Mesenchymal stem cell (in vitro differentiated cells and primary cell): ENCODE measurements at regions not wholly inside any gene's neighbourhood (a gene's known extent, or its start where the extent isn't known, plus 50 kb on each side); places are given as distances from the start of the nearest gene placed in this dataset.

Experiments
- DNase-seq: peaks from one replicate; pipeline ENCODE4 v3.0.0-alpha.2; 2013
- H2AFZ ChIP-seq: one replicate; pipeline ENCODE4 v1.6.1; 2013; ENCODE audit warnings: low read depth, mild to moderate bottlenecking, control low read depth, inconsistent platforms, low read length, moderate library complexity
- H2AK5ac ChIP-seq: 2 replicates; pipeline ENCODE4 v1.6.1; 2013; ENCODE audit warnings: low read length, moderate library complexity, mild to moderate bottlenecking, inconsistent platforms; ENCODE audit not compliant: severe bottlenecking
- H2BK120ac ChIP-seq: one replicate; pipeline ENCODE4 v1.6.1; 2013; ENCODE audit warnings: low read depth, mild to moderate bottlenecking, inconsistent platforms, low read length, moderate library complexity
- H2BK12ac ChIP-seq, 2 experiments: one replicate each; pipeline ENCODE4 v1.6.1; 2013; ENCODE audit warnings: inconsistent platforms in 2 of 2, low read length in 2 of 2, mild to moderate bottlenecking in 2 of 2, moderate library complexity in 2 of 2, control low read depth in 1 of 2
- H2BK15ac ChIP-seq: one replicate; pipeline ENCODE4 v1.6.1; 2013; ENCODE audit warnings: mild to moderate bottlenecking, low read depth, inconsistent platforms; ENCODE audit not compliant: poor library complexity, severe bottlenecking
- H2BK5ac ChIP-seq: 2 replicates; pipeline ENCODE4 v1.6.1; 2013; ENCODE audit warnings: low read depth, mild to moderate bottlenecking, low read length, control low read depth, inconsistent platforms; ENCODE audit not compliant: poor library complexity, severe bottlenecking
- H3K14ac ChIP-seq, 2 experiments: one replicate each; pipeline ENCODE4 v1.6.1; 2013; ENCODE audit warnings: inconsistent platforms in 2 of 2, low read length in 2 of 2, control low read depth in 1 of 2, mild to moderate bottlenecking in 1 of 2, moderate library complexity in 1 of 2
- H3K18ac ChIP-seq, 2 experiments: one replicate each; pipeline ENCODE4 v1.6.1; 2013; ENCODE audit warnings: inconsistent platforms in 2 of 2, low read length in 2 of 2, control low read depth in 1 of 2, low read depth in 1 of 2, mild to moderate bottlenecking in 1 of 2
- H3K23ac ChIP-seq, 2 experiments: one replicate each; pipeline ENCODE4 v1.6.1; 2013; ENCODE audit warnings: inconsistent platforms in 2 of 2, low read length in 2 of 2, mild to moderate bottlenecking in 2 of 2, moderate library complexity in 2 of 2, control low read depth in 1 of 2
- H3K27ac ChIP-seq: 2 replicates; pipeline ENCODE4 v1.5.1; 2013; ENCODE audit warnings: mild to moderate bottlenecking, moderate library complexity, low read length, control low read depth, inconsistent platforms; ENCODE audit not compliant: poor library complexity, severe bottlenecking
- H3K27me3 ChIP-seq, 2 experiments: 2 replicates each; pipeline versions ENCODE4 v1.6.1 to v1.7.0; 2013; ENCODE audit warnings: low read length in 2 of 2, mild to moderate bottlenecking in 2 of 2, moderate library complexity in 2 of 2, control low read depth in 1 of 2, inconsistent platforms in 1 of 2; ENCODE audit not compliant: control insufficient read depth in 1 of 2, insufficient read depth in 1 of 2
- H3K36me3 ChIP-seq, 2 experiments: 2 replicates each; pipeline versions ENCODE4 v1.6.1 to v1.7.0; 2013; ENCODE audit warnings: low read length in 2 of 2, control low read depth in 1 of 2, inconsistent platforms in 1 of 2, low read depth in 1 of 2, mild to moderate bottlenecking in 1 of 2; ENCODE audit not compliant: insufficient read depth in 2 of 2, control insufficient read depth in 1 of 2
- H3K4ac ChIP-seq, 2 experiments: one replicate each; pipeline ENCODE4 v1.6.1; 2013; ENCODE audit warnings: inconsistent platforms in 2 of 2, low read length in 2 of 2, mild to moderate bottlenecking in 2 of 2, moderate library complexity in 2 of 2, control low read depth in 1 of 2, low read depth in 1 of 2
- H3K4me1 ChIP-seq: 2 replicates; pipeline ENCODE4 v1.6.1; 2013; ENCODE audit warnings: low read depth, low read length, control low read depth; ENCODE audit not compliant: control insufficient read depth, insufficient read depth
- H3K4me2 ChIP-seq: 2 replicates; pipeline ENCODE4 v1.6.1; 2013; ENCODE audit warnings: low read length, mild to moderate bottlenecking, inconsistent platforms; ENCODE audit not compliant: poor library complexity, severe bottlenecking
- H3K4me3 ChIP-seq, 2 experiments: 2 replicates each; pipeline versions ENCODE4 v1.5.1 to v1.7.0; 2013; ENCODE audit warnings: low read length in 2 of 2, mild to moderate bottlenecking in 2 of 2, control low read depth in 1 of 2, low read depth in 1 of 2; ENCODE audit not compliant: insufficient read depth in 1 of 2
- H3K79me1 ChIP-seq: replicated peaks from 2 replicates; pipeline ENCODE4 v1.6.1; 2013; ENCODE audit warnings: mild to moderate bottlenecking, control low read depth, low read length, inconsistent platforms; ENCODE audit not compliant: poor library complexity, severe bottlenecking
- H3K9ac ChIP-seq: 2 replicates; pipeline ENCODE4 v1.7.0; 2013; ENCODE audit warnings: mild to moderate bottlenecking, low read length, moderate library complexity
- H3K9me3 ChIP-seq: 2 replicates; pipeline ENCODE4 v1.7.0; 2013; ENCODE audit warnings: mild to moderate bottlenecking, low read length; ENCODE audit not compliant: control insufficient read depth
- H4K8ac ChIP-seq: one replicate; pipeline ENCODE4 v1.6.1; 2013; ENCODE audit warnings: inconsistent platforms, mild to moderate bottlenecking, low read length, moderate library complexity
- H4K91ac ChIP-seq: one replicate; pipeline ENCODE4 v1.6.1; 2013; ENCODE audit warnings: mild to moderate bottlenecking, low read length, inconsistent platforms
- WGBS: methylation state at CpG from one replicate; pipeline ENCODE4 v1.1.7; 2013; ENCODE audit warnings: mixed read lengths; 5-methylcytosine and 5-hydroxymethylcytosine counted together

GRCh38 chr12:95358111-95359083, 115.6 kb upstream of the METAP2 start:
- H2AK5ac ChIP-seq, result no peak overlapping the region
- no peak overlapping the region for H3K14ac ChIP-seq
- no peak overlapping the region for H3K18ac ChIP-seq
- no peak overlapping the region for H2BK15ac ChIP-seq
- WGBS, result 92% methylated on average over 10 of the region's 11 CpGs
- H3K27me3 ChIP-seq, result no peaks in the 10 kb centered on the region
- H3K36me3 ChIP-seq, result no peaks in the 10 kb centered on the region
- H4K8ac ChIP-seq, result peak overlapping the region; percentile 52
- no peak overlapping the region for H4K91ac ChIP-seq
- H2BK12ac ChIP-seq, result no peak overlapping the region
- H2BK120ac ChIP-seq, result peak overlapping the region; percentile 15
- peak overlapping the region; percentile 47 for H2AFZ ChIP-seq
- H3K4me1 ChIP-seq, result no peaks in the 10 kb centered on the region
- H3K79me1 ChIP-seq, result no peaks in the 10 kb centered on the region
- no peak overlapping the region for H3K4ac ChIP-seq
- H3K9ac ChIP-seq, result no peak overlapping the region
- H3K4me3 ChIP-seq, result no peak overlapping the region
- H3K23ac ChIP-seq, result no peak overlapping the region
- peak; percentile 36 for DNase-seq
- H2BK5ac ChIP-seq, result no peak overlapping the region
- H3K27ac ChIP-seq, result no peak overlapping the region
- H3K9me3 ChIP-seq, result no peaks in the 10 kb centered on the region
- no peak overlapping the region for H3K4me2 ChIP-seq

GRCh38 chr12:95365912-95366311, 108.0 kb upstream of the METAP2 start:
- 65% methylated on average over 2 of the region's 2 CpGs for WGBS
- Histone ChIP-seq H3K4me3 (no peak overlapping the region), H3K4me1 (no peaks in the 10 kb centered on the region)

GRCh38 chr12:95368931-95369330, 105.0 kb upstream of the METAP2 start:
- Histone ChIP-seq H3K27me3 (no peaks in the 10 kb centered on the region), H2AK5ac (no peak overlapping the region), H3K79me1 (no peaks in the 10 kb centered on the region), H3K27ac (no peak overlapping the region), H3K9me3 (no peaks in the 10 kb centered on the region), H3K4me2 (no peak overlapping the region), H2AFZ (no peak overlapping the region), H4K91ac (no peak overlapping the region), H2BK120ac (no peak overlapping the region), H3K9ac (no peak overlapping the region), H3K4me1 (no peaks in the 10 kb centered on the region), H2BK5ac (no peak overlapping the region), H3K14ac (no peak overlapping the region), H2BK15ac (no peak overlapping the region), H3K23ac (no peak overlapping the region), H4K8ac (no peak overlapping the region), H3K36me3 (no peaks in the 10 kb centered on the region), H2BK12ac (no peak overlapping the region), H3K18ac (no peak overlapping the region), H3K4me3 (no peak overlapping the region), H3K4ac (no peak overlapping the region)
- no peak for DNase-seq
- 92% methylated on average over 2 of the region's 2 CpGs for WGBS

More at GRCh38 chr12:95365912-95366311, 108.0 kb upstream of the METAP2 start:
- no peak overlapping the region for H3K18ac ChIP-seq
- no peak overlapping the region for H2BK12ac ChIP-seq
- H3K23ac ChIP-seq, result no peak overlapping the region
- no peak overlapping the region for H2BK120ac ChIP-seq
- H4K8ac ChIP-seq, result no peak overlapping the region
- H3K9ac ChIP-seq, result no peak overlapping the region
- no peak overlapping the region for H3K4ac ChIP-seq
- no peaks in the 10 kb centered on the region for H3K27me3 ChIP-seq
- no peak overlapping the region for H2AK5ac ChIP-seq
- no peak overlapping the region for H2BK5ac ChIP-seq
- no peak overlapping the region for H2BK15ac ChIP-seq
- H3K14ac ChIP-seq, result no peak overlapping the region
- no peak overlapping the region for H4K91ac ChIP-seq
- no peak for DNase-seq
- H3K36me3 ChIP-seq, result no peaks in the 10 kb centered on the region
- H2AFZ ChIP-seq, result no peak overlapping the region
- H3K4me2 ChIP-seq, result no peak overlapping the region
- H3K79me1 ChIP-seq, result no peaks in the 10 kb centered on the region
- H3K27ac ChIP-seq, result no peak overlapping the region
- H3K9me3 ChIP-seq, result no peaks in the 10 kb centered on the region

GRCh38 chr12:95371571-95371970, 102.4 kb upstream of the METAP2 start:
- Histone ChIP-seq H3K9ac (no peak overlapping the region), H2BK15ac (no peak overlapping the region), H3K4me2 (no peak overlapping the region), H3K79me1 (no peaks in the 10 kb centered on the region), H4K8ac (no peak overlapping the region), H2BK12ac (no peak overlapping the region), H3K18ac (no peak overlapping the region), H3K9me3 (no peaks in the 10 kb centered on the region), H3K4me1 (no peaks in the 10 kb centered on the region), H2AK5ac (no peak overlapping the region), H3K27ac (no peak overlapping the region), H2BK5ac (no peak overlapping the region), H3K23ac (no peak overlapping the region), H3K14ac (no peak overlapping the region), H3K4me3 (no peak overlapping the region), H3K4ac (no peak overlapping the region), H2BK120ac (no peak overlapping the region), H4K91ac (no peak overlapping the region), H3K27me3 (no peaks in the 10 kb centered on the region), H3K36me3 (no peaks in the 10 kb centered on the region), H2AFZ (no peak overlapping the region)
- DNase-seq, result no peak
- WGBS, result 78% methylated on average over 1 of the region's 5 CpGs
